Liver (tissue), 8 donors: ENCODE measurements at regions not wholly inside any gene's neighbourhood (a gene's known extent, or its start where the extent isn't known, plus 50 kb on each side); places are given as distances from the start of the nearest gene placed in this dataset.

Source experiments
- DNase-seq: peaks from one replicate; pipeline ENCODE4 v3.0.0-alpha.2; 2017; ENCODE audit warnings: low spot score
- H3K27ac ChIP-seq, 2 donors: one replicate each; pipeline ENCODE4 v1.7.0; 2013; ENCODE audit warnings: inconsistent platforms in 2 of 2, low read length in 2 of 2, control low read depth in 1 of 2, low read depth in 1 of 2, mild to moderate bottlenecking in 1 of 2
- H3K27me3 ChIP-seq, 4 donors: one replicate each; pipeline versions ENCODE4 v1.6.1 to v1.7.0; 2013; ENCODE audit warnings: low read length in 3 of 4, inconsistent platforms in 1 of 4, mild to moderate bottlenecking in 1 of 4, moderate library complexity in 1 of 4; ENCODE audit not compliant: control insufficient read depth in 4 of 4, insufficient read depth in 4 of 4
- H3K36me3 ChIP-seq, 4 donors: one replicate each; pipeline versions ENCODE4 v1.6.1 to v1.7.0; 2013; ENCODE audit warnings: low read length in 3 of 4, mild to moderate bottlenecking in 3 of 4, low read depth in 1 of 4, moderate library complexity in 1 of 4; ENCODE audit not compliant: control insufficient read depth in 4 of 4, insufficient read depth in 3 of 4
- H3K4me1 ChIP-seq, 4 donors: one replicate each; pipeline versions ENCODE4 v1.6.1 to v1.7.0; 2013; ENCODE audit warnings: low read length in 3 of 4, mild to moderate bottlenecking in 3 of 4, moderate library complexity in 1 of 4; ENCODE audit not compliant: control insufficient read depth in 4 of 4, insufficient read depth in 4 of 4
- H3K4me3 ChIP-seq, 3 donors: one replicate each; pipeline versions ENCODE4 v1.6.1 to v1.7.0; 2013; ENCODE audit warnings: low read length in 3 of 3, control low read depth in 1 of 3, low read depth in 1 of 3, mild to moderate bottlenecking in 1 of 3
- H3K9ac ChIP-seq, 2 donors: one replicate each; pipeline ENCODE4 v1.7.0; 2013; ENCODE audit warnings: low read length in 2 of 2, mild to moderate bottlenecking in 2 of 2, moderate library complexity in 2 of 2, control low read depth in 1 of 2, low read depth in 1 of 2
- H3K9me3 ChIP-seq, 4 donors: one replicate each; pipeline versions ENCODE4 v1.6.1 to v1.7.0; 2013; ENCODE audit warnings: low read length in 3 of 4; ENCODE audit not compliant: control insufficient read depth in 4 of 4
- ATF3 ChIP-seq: IDR thresholded peaks from 2 replicates; pipeline ENCODE4 v1.6.1; 2016; ENCODE audit warnings: antibody characterized with exemption
- EGR1 ChIP-seq, 2 donors: IDR thresholded peaks; 2 replicates each; pipeline ENCODE4 v1.6.1; 2016 to 2018; ENCODE audit warnings: antibody characterized with exemption in 2 of 2, low read depth in 2 of 2
- FOXA1 ChIP-seq: IDR thresholded peaks from 2 replicates; pipeline ENCODE4 v1.6.1; 2016; ENCODE audit warnings: antibody characterized with exemption
- FOXA2 ChIP-seq: IDR thresholded peaks from 2 replicates; pipeline ENCODE4 v1.6.1; 2016; ENCODE audit warnings: antibody characterized with exemption
- GABPA ChIP-seq, 2 donors: IDR thresholded peaks in 1 of 2; conservative IDR thresholded peaks in 1 of 2; 2 replicates each; pipeline ENCODE4 v1.6.1; 2016; ENCODE audit warnings: antibody characterized with exemption in 2 of 2, mild to moderate bottlenecking in 1 of 2, moderate library complexity in 1 of 2
- HNF4A ChIP-seq, 2 donors: conservative IDR thresholded peaks; 2 replicates each; pipeline ENCODE4 v1.6.1; 2016; ENCODE audit warnings: antibody characterized with exemption in 2 of 2, mild to moderate bottlenecking in 2 of 2
- HNF4G ChIP-seq: IDR thresholded peaks from 2 replicates; pipeline ENCODE4 v1.6.1; 2016; ENCODE audit warnings: antibody characterized with exemption
- JUND ChIP-seq, 2 donors: IDR thresholded peaks; 2 replicates each; pipeline ENCODE4 v1.6.1; 2016; ENCODE audit warnings: antibody characterized with exemption in 2 of 2
- MAX ChIP-seq: IDR thresholded peaks from 2 replicates; pipeline ENCODE4 v1.6.1; 2016; ENCODE audit warnings: antibody characterized with exemption
- NR2F2 ChIP-seq: IDR thresholded peaks from 2 replicates; pipeline ENCODE4 v1.6.1; 2016; ENCODE audit warnings: antibody characterized with exemption
- RAD21 ChIP-seq, 2 donors: IDR thresholded peaks; 2 replicates each; pipeline ENCODE4 v1.6.1; 2016; ENCODE audit warnings: antibody characterized with exemption in 2 of 2, mild to moderate bottlenecking in 2 of 2
- RXRA ChIP-seq, 2 donors: IDR thresholded peaks; 2 replicates each; pipeline ENCODE4 v1.6.1; 2017 to 2018; ENCODE audit warnings: antibody characterized with exemption in 2 of 2, mild to moderate bottlenecking in 1 of 2
- SP1 ChIP-seq: IDR thresholded peaks from 2 replicates; pipeline ENCODE4 v1.6.1; 2018; ENCODE audit warnings: antibody characterized with exemption, mild to moderate bottlenecking
- TAF1 ChIP-seq: conservative IDR thresholded peaks from 2 replicates; pipeline ENCODE4 v1.6.1; 2016; ENCODE audit warnings: antibody characterized with exemption, mild to moderate bottlenecking
- YY1 ChIP-seq: IDR thresholded peaks from 2 replicates; pipeline ENCODE4 v1.6.1; 2016; ENCODE audit warnings: antibody characterized with exemption, mild to moderate bottlenecking
- WGBS: extraction: QIAGEN DNeasy Blood & Tissue Kit; methylation state at CpG from one replicate; pipeline ENCODE4 v1.1.7; 2013; 5-methylcytosine and 5-hydroxymethylcytosine counted together
- TF ChIP-seq, protein P1 (sequence below): fragments of 150-350 bp; IDR thresholded peaks from 2 replicates; pipeline ENCODE4 v1.5.1; 2017; ENCODE audit warnings: improper control_type of control experiment, low read depth, low read length; ENCODE audit not compliant: missing input control
- TF ChIP-seq, protein P2 (sequence below): IDR thresholded peaks from 2 replicates; pipeline ENCODE4 v1.6.1; 2016; ENCODE audit warnings: antibody characterized with exemption, mild to moderate bottlenecking
- TF ChIP-seq, protein P3 (sequence below): IDR thresholded peaks from 2 replicates; pipeline ENCODE4 v1.6.1; 2016; ENCODE audit warnings: antibody characterized with exemption
- donor health status: healthy.
- donor health status: healthy.
- donor health status: healthy.
- donor health status: healthy.
- donor health status: healthy.

GRCh38 chr3:24853685-24854490, 359.2 kb upstream of the THRB start:
- H3K27me3 ChIP-seq = no peaks in the 10 kb centered on the region
- no peak for TF ChIP-seq ATF3
- TF ChIP-seq YY1 = no peak
- no peak for TF ChIP-seq SP1
- TF ChIP-seq EGR1 (IDR thresholded peaks at IDR 0.05; ENCODE audit: low read depth in 2 of 2) = no peak
- TF ChIP-seq RAD21 (IDR thresholded peaks at IDR 0.05) = no peak
- TF ChIP-seq NR2F2 = no peak
- no peak for TF ChIP-seq MAX
- TF ChIP-seq FOXA1 = no peak
- no peak for TF ChIP-seq GABPA (IDR thresholded peaks at IDR 0.05 in 1 of 2, conservative IDR thresholded peaks at IDR 0.05 in 1 of 2)
- no peak for TF ChIP-seq HNF4A (conservative IDR thresholded peaks at IDR 0.05)
- TF ChIP-seq JUND (IDR thresholded peaks at IDR 0.05) = no peak
- no peak for TF ChIP-seq HNF4G
- TF ChIP-seq, protein P1, sequence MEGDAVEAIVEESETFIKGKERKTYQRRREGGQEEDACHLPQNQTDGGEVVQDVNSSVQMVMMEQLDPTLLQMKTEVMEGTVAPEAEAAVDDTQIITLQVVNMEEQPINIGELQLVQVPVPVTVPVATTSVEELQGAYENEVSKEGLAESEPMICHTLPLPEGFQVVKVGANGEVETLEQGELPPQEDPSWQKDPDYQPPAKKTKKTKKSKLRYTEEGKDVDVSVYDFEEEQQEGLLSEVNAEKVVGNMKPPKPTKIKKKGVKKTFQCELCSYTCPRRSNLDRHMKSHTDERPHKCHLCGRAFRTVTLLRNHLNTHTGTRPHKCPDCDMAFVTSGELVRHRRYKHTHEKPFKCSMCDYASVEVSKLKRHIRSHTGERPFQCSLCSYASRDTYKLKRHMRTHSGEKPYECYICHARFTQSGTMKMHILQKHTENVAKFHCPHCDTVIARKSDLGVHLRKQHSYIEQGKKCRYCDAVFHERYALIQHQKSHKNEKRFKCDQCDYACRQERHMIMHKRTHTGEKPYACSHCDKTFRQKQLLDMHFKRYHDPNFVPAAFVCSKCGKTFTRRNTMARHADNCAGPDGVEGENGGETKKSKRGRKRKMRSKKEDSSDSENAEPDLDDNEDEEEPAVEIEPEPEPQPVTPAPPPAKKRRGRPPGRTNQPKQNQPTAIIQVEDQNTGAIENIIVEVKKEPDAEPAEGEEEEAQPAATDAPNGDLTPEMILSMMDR = no peak
- TF ChIP-seq TAF1 = no peak
- no peak for TF ChIP-seq RXRA (IDR thresholded peaks at IDR 0.05)
- TF ChIP-seq, protein P2, sequence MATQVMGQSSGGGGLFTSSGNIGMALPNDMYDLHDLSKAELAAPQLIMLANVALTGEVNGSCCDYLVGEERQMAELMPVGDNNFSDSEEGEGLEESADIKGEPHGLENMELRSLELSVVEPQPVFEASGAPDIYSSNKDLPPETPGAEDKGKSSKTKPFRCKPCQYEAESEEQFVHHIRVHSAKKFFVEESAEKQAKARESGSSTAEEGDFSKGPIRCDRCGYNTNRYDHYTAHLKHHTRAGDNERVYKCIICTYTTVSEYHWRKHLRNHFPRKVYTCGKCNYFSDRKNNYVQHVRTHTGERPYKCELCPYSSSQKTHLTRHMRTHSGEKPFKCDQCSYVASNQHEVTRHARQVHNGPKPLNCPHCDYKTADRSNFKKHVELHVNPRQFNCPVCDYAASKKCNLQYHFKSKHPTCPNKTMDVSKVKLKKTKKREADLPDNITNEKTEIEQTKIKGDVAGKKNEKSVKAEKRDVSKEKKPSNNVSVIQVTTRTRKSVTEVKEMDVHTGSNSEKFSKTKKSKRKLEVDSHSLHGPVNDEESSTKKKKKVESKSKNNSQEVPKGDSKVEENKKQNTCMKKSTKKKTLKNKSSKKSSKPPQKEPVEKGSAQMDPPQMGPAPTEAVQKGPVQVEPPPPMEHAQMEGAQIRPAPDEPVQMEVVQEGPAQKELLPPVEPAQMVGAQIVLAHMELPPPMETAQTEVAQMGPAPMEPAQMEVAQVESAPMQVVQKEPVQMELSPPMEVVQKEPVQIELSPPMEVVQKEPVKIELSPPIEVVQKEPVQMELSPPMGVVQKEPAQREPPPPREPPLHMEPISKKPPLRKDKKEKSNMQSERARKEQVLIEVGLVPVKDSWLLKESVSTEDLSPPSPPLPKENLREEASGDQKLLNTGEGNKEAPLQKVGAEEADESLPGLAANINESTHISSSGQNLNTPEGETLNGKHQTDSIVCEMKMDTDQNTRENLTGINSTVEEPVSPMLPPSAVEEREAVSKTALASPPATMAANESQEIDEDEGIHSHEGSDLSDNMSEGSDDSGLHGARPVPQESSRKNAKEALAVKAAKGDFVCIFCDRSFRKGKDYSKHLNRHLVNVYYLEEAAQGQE = no peak
- TF ChIP-seq FOXA2 = no peak
- TF ChIP-seq, protein P3, sequence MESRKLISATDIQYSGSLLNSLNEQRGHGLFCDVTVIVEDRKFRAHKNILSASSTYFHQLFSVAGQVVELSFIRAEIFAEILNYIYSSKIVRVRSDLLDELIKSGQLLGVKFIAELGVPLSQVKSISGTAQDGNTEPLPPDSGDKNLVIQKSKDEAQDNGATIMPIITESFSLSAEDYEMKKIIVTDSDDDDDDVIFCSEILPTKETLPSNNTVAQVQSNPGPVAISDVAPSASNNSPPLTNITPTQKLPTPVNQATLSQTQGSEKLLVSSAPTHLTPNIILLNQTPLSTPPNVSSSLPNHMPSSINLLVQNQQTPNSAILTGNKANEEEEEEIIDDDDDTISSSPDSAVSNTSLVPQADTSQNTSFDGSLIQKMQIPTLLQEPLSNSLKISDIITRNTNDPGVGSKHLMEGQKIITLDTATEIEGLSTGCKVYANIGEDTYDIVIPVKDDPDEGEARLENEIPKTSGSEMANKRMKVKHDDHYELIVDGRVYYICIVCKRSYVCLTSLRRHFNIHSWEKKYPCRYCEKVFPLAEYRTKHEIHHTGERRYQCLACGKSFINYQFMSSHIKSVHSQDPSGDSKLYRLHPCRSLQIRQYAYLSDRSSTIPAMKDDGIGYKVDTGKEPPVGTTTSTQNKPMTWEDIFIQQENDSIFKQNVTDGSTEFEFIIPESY = no peak
- H3K4me3 ChIP-seq = no peak overlapping the region
- H3K36me3 ChIP-seq = no peaks in the 10 kb centered on the region
- H3K9ac ChIP-seq = no peak overlapping the region
- no peaks in the 10 kb centered on the region for H3K9me3 ChIP-seq
- no peaks in the 10 kb centered on the region for H3K4me1 ChIP-seq
- WGBS = 71% methylated on average over 4 of the region's 4 CpGs
- H3K27ac ChIP-seq = no peak overlapping the region
- DNase-seq = no peak
